ENCODE measurements at regions not wholly inside any gene's neighbourhood (a gene's known extent, or its start where the extent isn't known, plus 50 kb on each side); places are given as distances from the start of the nearest gene placed in this dataset.

- POLR2A ChIA-PET (ENCODE audit: unreplicated experiment), result no interaction called here
- no peak for DNase-seq
- H3K27ac ChIP-seq, result no peak overlapping the region
- no peak for TF ChIP-seq EZH2 (IDR thresholded peaks at IDR 0.05; ENCODE audit: low read depth)
- TF ChIP-seq, protein P1, sequence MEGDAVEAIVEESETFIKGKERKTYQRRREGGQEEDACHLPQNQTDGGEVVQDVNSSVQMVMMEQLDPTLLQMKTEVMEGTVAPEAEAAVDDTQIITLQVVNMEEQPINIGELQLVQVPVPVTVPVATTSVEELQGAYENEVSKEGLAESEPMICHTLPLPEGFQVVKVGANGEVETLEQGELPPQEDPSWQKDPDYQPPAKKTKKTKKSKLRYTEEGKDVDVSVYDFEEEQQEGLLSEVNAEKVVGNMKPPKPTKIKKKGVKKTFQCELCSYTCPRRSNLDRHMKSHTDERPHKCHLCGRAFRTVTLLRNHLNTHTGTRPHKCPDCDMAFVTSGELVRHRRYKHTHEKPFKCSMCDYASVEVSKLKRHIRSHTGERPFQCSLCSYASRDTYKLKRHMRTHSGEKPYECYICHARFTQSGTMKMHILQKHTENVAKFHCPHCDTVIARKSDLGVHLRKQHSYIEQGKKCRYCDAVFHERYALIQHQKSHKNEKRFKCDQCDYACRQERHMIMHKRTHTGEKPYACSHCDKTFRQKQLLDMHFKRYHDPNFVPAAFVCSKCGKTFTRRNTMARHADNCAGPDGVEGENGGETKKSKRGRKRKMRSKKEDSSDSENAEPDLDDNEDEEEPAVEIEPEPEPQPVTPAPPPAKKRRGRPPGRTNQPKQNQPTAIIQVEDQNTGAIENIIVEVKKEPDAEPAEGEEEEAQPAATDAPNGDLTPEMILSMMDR (conservative IDR thresholded peaks at IDR 0.05), result no peak
- BruUV-seq (replicated peaks), result no TSS peak
- intact Hi-C loops (cut with micrococcal nuclease; ENCODE audit: unreplicated experiment), result no loop called here
- H3K79me2 ChIP-seq (ENCODE audit: low read depth), result no peaks in the 10 kb centered on the region
- H3K36me3 ChIP-seq (ENCODE audit: low read depth), result no peaks in the 10 kb centered on the region
- H3K9me2 ChIP-seq (ENCODE audit: insufficient read depth), result no peaks in the 10 kb centered on the region
- H3K4me3 ChIP-seq, result no peak overlapping the region
- no peaks in the 10 kb centered on the region for H3K4me1 ChIP-seq (replicated peaks; ENCODE audit: insufficient read depth)
- no peak overlapping the region for H3K4me2 ChIP-seq
- no peaks in the 10 kb centered on the region for H4K20me1 ChIP-seq (ENCODE audit: insufficient read depth)
- H3K27me3 ChIP-seq (ENCODE audit: insufficient read depth, low read depth), result no peaks in the 10 kb centered on the region
- H3K9me3 ChIP-seq (ENCODE audit: insufficient read depth, low read depth), result no peaks in the 10 kb centered on the region
- no peaks in the 10 kb centered on the region for H3F3A ChIP-seq (ENCODE audit: insufficient read depth, low read depth)
- CTCF ChIA-PET, result interaction anchor here (0.6 kb wide), 1 partner anchor 1598 kb away, joined by 3 read pairs; no protein-coding TSS in a partner anchor
- H2AFZ ChIP-seq, result no peak overlapping the region
Observed at GRCh38 chr5:161786686-161787085, 61.2 kb upstream of the GABRA1 start.

GRCh38 chr5:161790926-161791325 is 57.0 kb upstream of the GABRA1 start:
- Histone ChIP-seq H3K79me2 (ENCODE audit: low read depth) (no peaks in the 10 kb centered on the region), H3K27ac (no peak overlapping the region), H3K36me3 (ENCODE audit: low read depth) (no peaks in the 10 kb centered on the region), H4K20me1 (ENCODE audit: insufficient read depth) (no peaks in the 10 kb centered on the region), H3K4me1 (replicated peaks; ENCODE audit: insufficient read depth) (no peaks in the 10 kb centered on the region), H3K27me3 (ENCODE audit: insufficient read depth, low read depth) (no peaks in the 10 kb centered on the region), H2AFZ (no peak overlapping the region), H3K9me3 (ENCODE audit: insufficient read depth, low read depth) (no peaks in the 10 kb centered on the region; the same call in 1 of the 2 replicates), H3K4me2 (no peak overlapping the region), H3K4me3 (no peak overlapping the region), H3K9me2 (ENCODE audit: insufficient read depth) (no peaks in the 10 kb centered on the region), H3F3A (ENCODE audit: insufficient read depth, low read depth) (no peaks in the 10 kb centered on the region)
- no TSS peak for BruUV-seq (replicated peaks)
- TF ChIP-seq, protein P1 (conservative IDR thresholded peaks at IDR 0.05), result no peak
- TF ChIP-seq EZH2 (IDR thresholded peaks at IDR 0.05; ENCODE audit: low read depth), result no peak
- ChIA-PET CTCF (no interaction called here), POLR2A (ENCODE audit: unreplicated experiment) (no interaction called here)
- no peak for DNase-seq
- intact Hi-C loops (cut with micrococcal nuclease; ENCODE audit: unreplicated experiment), result no loop called here
